OCI-LY7 (cell line): ENCODE measurements at regions not wholly inside any gene's neighbourhood (a gene's known extent, or its start where the extent isn't known, plus 50 kb on each side); places are given as distances from the start of the nearest gene placed in this dataset.

Experiments
- CTCF ChIP-seq: fragments of 200-600 bp; sonication (generic); conservative IDR thresholded peaks from 2 replicates; pipeline ENCODE4 v1.5.1; 2014; ENCODE audit warnings: mild to moderate bottlenecking, antibody characterized with exemption, low read length, moderate library complexity, mixed read lengths
- EZH2phosphoT487 ChIP-seq: fragments of 200-600 bp; sonication (generic); IDR thresholded peaks from 2 replicates; pipeline ENCODE4 v1.6.1; 2018; ENCODE audit warnings: low read depth, borderline replicate concordance, mild to moderate bottlenecking, mixed run types, antibody characterized with exemption, low read length, moderate library complexity, mixed read lengths

GRCh38 chr6:91804981-91805380, 1218.1 kb upstream of the MAP3K7 start:
- TF ChIP-seq CTCF (no peak), EZH2phosphoT487 (no peak)
